ENCODE measurements at regions not wholly inside any gene's neighbourhood (a gene's known extent, or its start where the extent isn't known, plus 50 kb on each side); places are given as distances from the start of the nearest gene placed in this dataset.

DNA sequence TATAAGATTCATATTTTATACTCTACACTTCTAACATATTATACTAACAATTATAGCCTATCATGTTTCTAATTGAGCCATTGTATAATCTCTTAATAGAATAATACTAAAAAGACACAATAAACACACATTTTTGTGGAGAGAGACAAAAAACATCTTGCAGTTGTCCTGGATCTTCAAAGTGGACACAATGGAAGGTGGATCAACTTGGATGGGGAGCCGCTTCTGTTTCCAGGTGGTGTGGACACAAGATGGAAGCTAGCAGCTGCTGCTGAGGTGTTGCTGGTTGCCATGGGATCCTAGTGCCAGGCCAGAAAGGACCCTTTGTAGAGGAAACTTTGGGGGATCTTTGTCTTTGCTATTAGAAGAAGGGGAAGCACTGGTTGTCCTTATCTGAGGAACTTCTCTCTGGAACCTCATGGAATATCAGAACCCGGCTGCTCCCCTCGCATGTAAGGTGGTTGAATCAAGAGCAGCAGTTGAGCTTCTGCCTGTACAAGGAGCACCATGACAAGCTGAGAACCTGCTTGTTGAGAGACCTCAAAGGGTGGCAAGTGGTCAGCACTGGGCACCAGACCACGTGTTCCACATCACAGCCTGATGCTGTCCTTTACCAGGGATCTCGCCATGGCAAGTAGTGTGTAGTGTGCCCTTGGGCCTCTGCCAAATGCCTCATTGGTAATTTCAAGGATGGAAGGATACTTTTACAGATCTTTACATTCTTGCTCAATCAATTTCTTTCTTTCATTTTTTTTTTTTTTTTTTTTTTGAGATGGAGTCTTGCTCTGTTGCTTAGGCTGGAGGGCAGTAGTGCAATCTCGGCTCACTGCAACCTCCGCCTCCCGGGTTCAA is 232.2 kb downstream of the MYCN start:
- no peak overlapping the region for H4K5ac ChIP-seq (ENCODE audit: insufficient read length, low read depth, low read length)
- no peak overlapping the region for H3K4me2 ChIP-seq (ENCODE audit: insufficient read depth, insufficient read length, low read length)
- Mint-ChIP-seq H3K4me1 (peaks cover 19 to 22% of the 10 kb centered on the region in 2 experiments), H3K27me3 (ENCODE audit: low read depth) (no peaks in the 10 kb centered on the region), H3K36me3 (ENCODE audit: insufficient read depth in 1 of 3, low read depth in 3 of 3) (peaks cover 0 to 4% (median 0%) of the 10 kb centered on the region in 3 experiments; a peak in 2 of 7 replicates), H3K9me3 (no peaks in the 10 kb centered on the region; a peak in 1 of 5 replicates), H3K4me3 (no peak overlapping the region), H3K27ac (no peak overlapping the region; a peak in 1 of 7 replicates)
- H4K20me1 ChIP-seq (ENCODE audit: control insufficient read depth, insufficient read depth, insufficient read length): no peaks in the 10 kb centered on the region
- H3K9me3 ChIP-seq (ENCODE audit: control insufficient read depth, low read depth, low read length): no peaks in the 10 kb centered on the region
- no peak overlapping the region for H3K14ac ChIP-seq (ENCODE audit: insufficient read depth, low read length)
- DNase-seq: no peak
- H3K79me1 ChIP-seq (ENCODE audit: insufficient read depth, low read depth, low read length, poor library complexity, severe bottlenecking): no peaks in the 10 kb centered on the region
- no peak overlapping the region for H4K8ac ChIP-seq (replicated peaks; ENCODE audit: insufficient read length, low read depth, low read length)
- H3K79me2 ChIP-seq (ENCODE audit: insufficient read depth, low read length): no peaks in the 10 kb centered on the region
- H2AK5ac ChIP-seq (ENCODE audit: insufficient read length, low read length): no peak overlapping the region
- H3K23ac ChIP-seq (ENCODE audit: insufficient read length, low read depth, low read length): no peak overlapping the region
- no peak overlapping the region for H3K4ac ChIP-seq (ENCODE audit: low read depth, low read length)
- no peak overlapping the region for H2BK15ac ChIP-seq (ENCODE audit: low read depth, low read length)
- no peak overlapping the region for H3K27ac ChIP-seq (ENCODE audit: insufficient read length, low read depth, low read length)
- H3K27me3 ChIP-seq (ENCODE audit: insufficient read depth, low read length): no peaks in the 10 kb centered on the region
- WGBS (ENCODE audit: extremely low coverage, insufficient read length, low lambda C conversion rate): no CpG with 5 or more reads among the region's 8 CpGs
- no peaks in the 10 kb centered on the region; the same call in 1 of the 2 replicates for H3K4me1 ChIP-seq (ENCODE audit: insufficient read depth, low read length)
- no peak overlapping the region for H3K56ac ChIP-seq (ENCODE audit: insufficient read length, low read depth, low read length)
- no peak overlapping the region for H2BK20ac ChIP-seq (ENCODE audit: low read depth, low read length, poor library complexity, severe bottlenecking)
- TF ChIP-seq, protein P1, sequence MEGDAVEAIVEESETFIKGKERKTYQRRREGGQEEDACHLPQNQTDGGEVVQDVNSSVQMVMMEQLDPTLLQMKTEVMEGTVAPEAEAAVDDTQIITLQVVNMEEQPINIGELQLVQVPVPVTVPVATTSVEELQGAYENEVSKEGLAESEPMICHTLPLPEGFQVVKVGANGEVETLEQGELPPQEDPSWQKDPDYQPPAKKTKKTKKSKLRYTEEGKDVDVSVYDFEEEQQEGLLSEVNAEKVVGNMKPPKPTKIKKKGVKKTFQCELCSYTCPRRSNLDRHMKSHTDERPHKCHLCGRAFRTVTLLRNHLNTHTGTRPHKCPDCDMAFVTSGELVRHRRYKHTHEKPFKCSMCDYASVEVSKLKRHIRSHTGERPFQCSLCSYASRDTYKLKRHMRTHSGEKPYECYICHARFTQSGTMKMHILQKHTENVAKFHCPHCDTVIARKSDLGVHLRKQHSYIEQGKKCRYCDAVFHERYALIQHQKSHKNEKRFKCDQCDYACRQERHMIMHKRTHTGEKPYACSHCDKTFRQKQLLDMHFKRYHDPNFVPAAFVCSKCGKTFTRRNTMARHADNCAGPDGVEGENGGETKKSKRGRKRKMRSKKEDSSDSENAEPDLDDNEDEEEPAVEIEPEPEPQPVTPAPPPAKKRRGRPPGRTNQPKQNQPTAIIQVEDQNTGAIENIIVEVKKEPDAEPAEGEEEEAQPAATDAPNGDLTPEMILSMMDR (conservative IDR thresholded peaks at IDR 0.05): no peak
- H2BK120ac ChIP-seq (ENCODE audit: low read depth, low read length, poor library complexity, severe bottlenecking): no peak overlapping the region
- no peak overlapping the region for H3T11ph ChIP-seq (ENCODE audit: low read length)
- H4K91ac ChIP-seq (ENCODE audit: insufficient read length, low read depth, low read length): no peak overlapping the region
- no peak overlapping the region for H2AFZ ChIP-seq (ENCODE audit: low read length)
- no peaks in the 10 kb centered on the region for H3K23me2 ChIP-seq (ENCODE audit: insufficient read length, low read depth, low read length, poor library complexity, severe bottlenecking)
- H2BK5ac ChIP-seq (ENCODE audit: insufficient read length, low read length): no peak overlapping the region
- no peak overlapping the region for H3K9ac ChIP-seq (ENCODE audit: extremely low read depth, insufficient read length, low read length)
- H2BK12ac ChIP-seq (ENCODE audit: insufficient read length, low read depth, low read length): no peak overlapping the region
- no peak overlapping the region for H3K18ac ChIP-seq (ENCODE audit: insufficient read length, low read depth, low read length)

All from H9 (cell line).